ENCODE measurements at regions not wholly inside any gene's neighbourhood (a gene's known extent, or its start where the extent isn't known, plus 50 kb on each side); places are given as distances from the start of the nearest gene placed in this dataset.
"Not testable (repeated sequence)": the region's sequence is repeated elsewhere in the genome, so short reads cannot be mapped to it uniquely, and the experiment has no call there.

- DNase-seq, result no peak
Measured at GRCh38 chr7:119647286-119647685, 625.7 kb upstream of the KCND2 start.

DNA sequence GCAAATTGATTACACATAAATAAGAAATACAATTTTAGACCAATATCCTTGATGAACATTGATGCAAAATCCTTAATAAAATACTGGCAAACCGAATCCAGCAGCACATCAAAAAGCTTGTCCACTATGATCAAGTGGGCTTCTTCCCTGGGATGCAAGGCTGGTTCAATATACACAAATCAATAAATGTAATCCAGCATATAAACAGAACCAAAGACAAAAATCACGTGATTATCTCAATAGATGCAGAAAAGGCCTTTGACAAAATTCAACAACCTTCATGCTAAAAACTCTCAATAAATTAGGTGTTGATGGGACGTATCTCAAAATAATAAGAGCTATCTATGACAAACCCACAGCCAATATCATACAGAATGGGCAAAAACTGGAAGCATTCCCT lies 624.2 kb upstream of the KCND2 start:
- DNase-seq, result not testable (repeated sequence)

DNA sequence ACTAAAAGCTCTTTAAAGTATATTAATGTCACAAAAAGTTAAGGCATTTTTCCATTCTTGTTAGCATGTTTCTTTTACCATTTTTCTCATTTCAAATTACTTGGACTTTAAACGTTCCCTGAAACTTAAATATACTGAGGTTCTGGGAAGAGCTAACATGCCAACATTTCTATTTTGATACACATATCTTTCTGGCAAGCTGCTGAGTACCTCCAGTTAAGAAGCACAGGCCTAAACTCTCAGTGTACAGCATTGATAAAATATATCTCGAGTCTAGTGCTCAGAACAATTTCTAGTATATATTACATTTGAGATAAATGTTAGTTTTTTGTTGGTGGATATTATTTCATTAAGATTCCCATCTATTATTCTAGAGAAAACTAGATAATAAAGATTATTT lies 612.9 kb upstream of the KCND2 start:
- DNase-seq, result no peak

GRCh38 chr7:119664601-119665000 lies 608.4 kb upstream of the KCND2 start:
- no peak for DNase-seq

DNA sequence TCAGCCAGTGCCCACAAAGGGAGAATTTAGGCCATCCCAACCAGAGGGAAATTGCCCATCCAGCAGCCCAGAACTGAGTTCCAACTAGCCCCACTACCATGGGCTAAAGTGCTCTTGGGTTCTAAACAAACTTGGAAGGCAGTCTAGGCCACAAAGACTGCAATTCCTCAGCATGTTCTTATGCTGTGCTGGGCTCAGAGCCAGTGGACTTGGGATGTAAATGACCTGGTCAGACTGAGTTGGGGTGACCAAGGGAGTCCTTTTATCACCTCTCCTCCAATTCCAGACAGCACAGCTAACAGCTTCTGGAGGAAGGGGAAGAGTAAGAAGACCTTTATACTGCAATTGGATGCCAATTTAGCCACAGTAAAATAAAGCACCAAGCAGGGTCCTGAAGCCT lies 607.2 kb upstream of the KCND2 start:
- DNase-seq, result no peak

- no peak for DNase-seq
Measured at GRCh38 chr7:119681336-119681735, 591.6 kb upstream of the KCND2 start.

- DNase-seq, result no peak
Measured at GRCh38 chr7:119684763-119685162, 588.2 kb upstream of the KCND2 start.

GRCh38 chr7:119685906-119686305 lies 587.1 kb upstream of the KCND2 start:
- DNase-seq, result peak; percentile 53 to 92

DNA sequence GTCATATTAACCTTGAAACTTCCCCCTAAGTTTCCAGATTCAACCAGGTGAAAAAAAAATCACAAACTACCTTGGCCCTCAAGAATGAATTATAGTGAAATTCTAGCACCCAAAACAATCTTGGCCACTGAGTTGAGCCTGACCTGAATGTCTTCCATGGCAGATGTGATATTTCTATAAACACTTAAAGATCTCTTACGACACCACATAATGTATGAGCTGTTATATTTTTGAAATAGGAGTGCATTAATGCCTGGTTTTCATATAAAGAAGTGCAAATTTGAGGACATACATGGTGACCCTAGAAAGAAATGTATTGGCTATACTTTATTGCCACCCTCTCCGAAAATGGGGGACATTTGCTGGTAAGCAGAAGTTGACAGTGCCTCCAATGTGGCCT lies 584.1 kb upstream of the KCND2 start:
- DNase-seq, result no peak

DNA sequence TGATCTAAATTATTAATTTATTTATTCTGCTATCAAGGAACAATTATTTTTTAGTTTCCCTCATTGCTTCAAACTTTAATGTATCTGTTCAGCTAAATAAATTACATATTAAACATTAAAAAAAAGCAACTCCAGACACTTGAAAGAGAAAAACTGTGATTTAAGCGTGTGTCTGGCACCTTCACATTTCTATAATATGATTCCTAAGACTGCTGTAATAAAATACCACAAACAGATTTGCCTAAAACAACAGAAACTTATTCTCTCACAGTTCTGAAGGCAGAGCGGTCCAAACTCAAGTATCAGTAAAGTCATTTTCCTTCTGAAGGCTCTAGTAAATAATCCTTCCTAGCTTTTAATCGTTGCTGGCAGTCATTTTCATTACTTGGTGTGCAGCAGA lies 580.4 kb upstream of the KCND2 start:
- DNase-seq, result no peak

- DNase-seq, result no peak
Measured at GRCh38 chr7:119694506-119694905, 578.5 kb upstream of the KCND2 start.

DNA sequence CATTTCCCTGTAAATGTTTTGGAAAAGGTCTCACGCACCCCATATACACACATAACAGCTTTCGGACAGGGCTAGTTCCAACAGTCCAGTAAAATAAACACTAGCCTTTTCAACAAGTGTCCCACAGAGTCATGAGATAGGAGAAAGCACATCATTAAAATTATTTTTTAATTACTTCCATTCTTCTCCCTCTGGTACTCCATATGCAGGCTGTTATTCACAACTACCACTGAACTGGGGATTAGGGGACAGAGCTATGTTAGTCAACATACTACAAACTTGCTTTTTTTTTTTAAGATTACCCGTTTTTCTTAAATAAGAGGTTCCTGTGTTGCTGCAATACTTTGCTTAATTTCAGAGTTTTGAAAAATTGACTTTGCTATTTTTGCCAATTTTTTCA lies 576.6 kb upstream of the KCND2 start:
- no peak for DNase-seq

- no peak for DNase-seq
Measured at GRCh38 chr7:119703895-119704294, 569.1 kb upstream of the KCND2 start.

DNA sequence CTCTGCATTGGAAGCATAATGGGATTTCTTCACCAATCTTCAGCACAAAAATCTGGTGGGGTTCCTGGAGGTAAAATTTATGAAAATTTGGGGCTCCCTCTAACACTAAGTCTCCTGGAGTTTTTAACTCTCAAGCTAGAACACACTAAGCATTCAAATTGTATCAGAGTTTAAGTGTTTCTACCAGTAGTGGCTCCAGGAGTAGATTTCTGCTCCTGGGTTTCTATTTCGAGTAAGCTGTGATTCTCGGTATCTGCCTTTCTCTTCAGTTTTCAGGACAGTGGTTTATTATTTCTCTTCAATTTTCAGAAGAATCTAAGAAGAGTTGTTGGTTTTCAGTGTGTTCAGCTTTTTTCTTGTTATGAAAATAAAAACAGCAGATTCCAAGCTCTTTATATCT lies 566.4 kb upstream of the KCND2 start:
- no peak for DNase-seq

DNA sequence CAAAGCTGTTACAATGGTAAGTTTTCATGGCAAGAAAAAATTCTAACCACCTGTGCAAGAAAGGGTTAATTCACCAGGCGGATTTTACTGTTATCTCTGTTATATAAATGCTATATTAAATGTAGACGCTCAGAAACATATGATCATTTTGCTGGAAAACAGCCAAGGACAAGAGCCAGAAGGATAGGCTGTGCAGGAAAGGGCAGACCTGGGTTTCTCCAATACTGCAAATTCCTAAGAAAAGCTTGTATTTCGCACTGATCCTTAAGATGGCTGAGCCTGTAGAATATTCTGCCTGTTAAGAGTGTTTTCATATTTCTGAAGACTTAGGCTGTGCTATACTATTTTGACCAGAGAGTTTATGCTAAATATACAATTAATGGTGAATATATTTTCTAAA lies 564.1 kb upstream of the KCND2 start:
- DNase-seq, result no peak

DNA sequence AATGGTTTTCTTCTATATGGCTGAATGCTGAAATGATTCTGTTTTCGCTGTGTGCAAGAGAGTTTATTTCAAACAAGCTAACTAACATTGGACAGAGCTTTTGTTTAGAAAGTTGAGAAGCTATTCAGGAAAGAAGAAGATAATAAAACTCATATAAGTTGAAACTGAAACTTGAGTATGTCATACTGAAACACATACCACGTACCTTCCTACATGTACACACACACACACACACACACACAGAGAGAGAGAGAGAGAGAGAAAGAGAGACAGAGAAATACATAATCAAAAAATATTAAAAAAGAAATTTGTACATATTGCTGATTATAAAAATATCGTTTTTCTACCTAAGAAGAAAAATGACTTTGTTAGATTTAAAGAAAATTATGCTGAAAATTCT lies 561.9 kb upstream of the KCND2 start:
- no peak for DNase-seq

DNA sequence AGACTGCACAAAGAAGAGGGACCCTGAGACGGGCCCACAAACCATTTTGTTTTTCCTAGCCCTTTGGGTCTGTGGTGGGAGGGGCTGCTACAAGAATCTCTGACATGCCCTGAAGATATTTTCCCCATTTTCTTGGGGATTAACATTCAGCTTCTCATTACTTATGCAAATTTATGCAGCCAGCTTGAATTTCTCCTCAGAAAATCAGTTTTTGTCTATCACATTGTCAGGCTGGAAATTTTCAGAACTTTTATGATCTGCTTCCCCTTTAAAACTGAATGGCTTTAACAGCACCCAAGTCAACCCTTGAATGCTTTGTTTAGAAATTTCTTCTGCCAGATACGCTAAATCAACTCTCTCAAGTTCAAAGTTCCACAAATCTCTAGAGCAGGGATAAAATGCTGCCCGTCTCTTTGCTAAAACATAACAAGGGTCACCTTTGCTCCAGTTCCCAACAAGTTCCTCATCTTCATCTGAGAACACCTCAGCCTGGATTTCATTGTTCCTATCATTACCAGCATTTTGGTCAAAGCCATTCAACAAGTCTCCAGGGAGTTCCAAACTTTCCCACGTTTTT lies 560.0 kb upstream of the KCND2 start:
- no peak for DNase-seq

GRCh38 chr7:119713606-119714005 lies 559.4 kb upstream of the KCND2 start:
- no peak for DNase-seq

DNA sequence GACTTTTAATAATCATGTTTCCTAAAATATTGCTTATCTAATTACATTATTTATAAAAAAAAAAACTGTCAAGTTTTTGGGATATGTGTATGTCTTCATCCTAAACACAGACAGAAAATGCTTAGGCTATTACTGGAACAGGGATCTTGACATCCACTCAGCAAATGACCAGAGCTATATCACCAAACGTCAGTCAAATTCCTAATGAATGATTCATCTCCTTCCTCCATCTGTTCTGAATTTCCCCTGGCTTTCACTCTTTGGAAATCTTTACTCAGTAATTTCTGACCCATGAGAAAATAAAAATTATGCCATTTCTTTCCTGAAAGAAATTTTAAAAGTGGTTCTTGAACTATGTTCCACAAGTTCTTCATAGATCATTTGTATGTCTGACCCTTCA lies 552.4 kb upstream of the KCND2 start:
- DNase-seq, result no peak

DNA sequence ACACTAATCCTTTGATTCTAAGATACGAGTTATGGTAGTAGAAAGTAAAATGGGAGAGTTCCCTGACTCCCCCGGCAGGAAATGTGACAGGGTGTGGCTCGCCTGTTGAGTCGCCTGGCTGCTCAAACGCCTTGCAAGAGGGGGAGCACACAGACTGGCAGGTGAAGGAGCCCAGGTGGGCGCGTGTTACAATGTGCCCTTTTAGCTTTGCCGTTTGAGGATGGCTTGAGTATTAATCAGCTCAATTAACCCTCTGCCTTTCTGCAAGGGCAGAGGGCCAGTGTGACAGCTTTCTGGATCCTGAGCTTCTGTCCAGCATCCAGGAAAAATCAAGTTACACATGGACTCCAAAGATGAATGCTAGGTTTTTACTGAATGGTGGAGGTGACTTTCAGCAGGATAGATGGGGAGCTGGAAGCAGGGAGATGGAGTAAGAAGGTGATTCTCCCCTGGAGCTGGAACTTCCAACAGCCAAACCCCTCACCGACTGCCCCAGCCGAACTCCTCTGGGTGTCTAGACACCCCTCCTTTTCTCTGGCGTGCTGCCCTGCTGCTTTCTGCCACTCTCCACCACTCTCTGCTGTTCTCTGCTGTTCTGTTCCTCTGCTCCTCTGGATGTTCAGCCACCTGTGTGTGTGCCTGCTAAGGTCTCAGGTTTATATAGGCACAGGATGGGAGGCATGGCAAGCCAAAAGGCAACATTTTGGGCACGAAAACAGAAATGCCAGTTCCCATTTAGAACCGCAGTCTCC lies 548.8 kb upstream of the KCND2 start:
- peak in 1 of 2 experiments; percentile 78 for DNase-seq

DNA sequence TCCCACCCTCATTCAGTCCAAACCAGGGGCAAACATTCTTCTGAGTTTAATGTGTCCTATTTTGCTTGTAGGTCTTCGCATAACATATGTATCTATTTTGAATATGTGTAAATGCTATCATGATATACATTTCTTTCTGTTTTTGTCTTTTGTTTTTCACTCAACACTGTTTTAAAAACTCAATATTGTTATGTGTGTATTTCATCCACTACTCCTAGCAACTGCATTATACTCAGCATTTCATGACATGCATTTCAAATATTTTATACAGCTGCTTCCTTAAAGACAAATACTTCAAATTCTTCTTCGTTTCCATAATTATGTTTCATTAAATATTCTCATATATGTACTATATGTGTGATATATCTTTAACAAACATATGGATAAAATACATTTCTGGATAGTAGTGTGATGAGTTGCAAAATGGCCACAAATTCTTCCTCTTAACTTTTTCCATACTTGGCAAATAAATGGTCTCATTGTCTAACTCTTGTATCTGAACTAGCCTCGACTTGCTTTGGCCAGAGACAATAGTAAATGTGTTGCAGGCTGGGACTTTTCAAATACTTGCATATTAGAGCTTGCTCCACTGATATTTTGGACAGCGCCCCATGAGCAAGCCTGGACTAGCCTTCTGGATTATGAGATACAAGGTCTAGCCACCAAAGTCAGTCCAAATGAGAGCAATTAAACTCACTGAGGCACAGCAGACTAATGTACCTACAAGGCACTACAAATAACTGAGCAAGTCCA lies 539.7 kb upstream of the KCND2 start:
- no peak for DNase-seq

GRCh38 chr7:119737390-119737789 lies 535.6 kb upstream of the KCND2 start:
- DNase-seq, result no peak

DNA sequence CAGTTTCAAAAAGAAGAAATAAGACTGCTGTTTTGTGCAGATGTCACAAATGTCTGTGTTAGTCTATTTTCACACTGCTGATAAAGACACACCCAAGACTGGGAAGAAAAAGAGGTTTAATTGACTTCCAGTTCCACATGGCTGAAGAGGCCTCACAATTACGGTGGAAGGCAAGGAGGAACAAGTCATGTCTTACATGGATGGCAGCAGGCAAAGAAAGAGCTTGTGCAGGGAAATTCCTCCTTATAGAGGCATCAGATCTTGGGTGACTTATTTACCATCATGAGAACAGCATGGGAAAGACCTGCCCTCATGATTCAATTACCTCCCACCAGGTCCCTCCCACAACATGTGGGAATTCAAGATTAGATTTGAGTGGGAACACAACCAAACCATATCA lies 527.7 kb upstream of the KCND2 start:
- not testable (repeated sequence) for DNase-seq

DNA sequence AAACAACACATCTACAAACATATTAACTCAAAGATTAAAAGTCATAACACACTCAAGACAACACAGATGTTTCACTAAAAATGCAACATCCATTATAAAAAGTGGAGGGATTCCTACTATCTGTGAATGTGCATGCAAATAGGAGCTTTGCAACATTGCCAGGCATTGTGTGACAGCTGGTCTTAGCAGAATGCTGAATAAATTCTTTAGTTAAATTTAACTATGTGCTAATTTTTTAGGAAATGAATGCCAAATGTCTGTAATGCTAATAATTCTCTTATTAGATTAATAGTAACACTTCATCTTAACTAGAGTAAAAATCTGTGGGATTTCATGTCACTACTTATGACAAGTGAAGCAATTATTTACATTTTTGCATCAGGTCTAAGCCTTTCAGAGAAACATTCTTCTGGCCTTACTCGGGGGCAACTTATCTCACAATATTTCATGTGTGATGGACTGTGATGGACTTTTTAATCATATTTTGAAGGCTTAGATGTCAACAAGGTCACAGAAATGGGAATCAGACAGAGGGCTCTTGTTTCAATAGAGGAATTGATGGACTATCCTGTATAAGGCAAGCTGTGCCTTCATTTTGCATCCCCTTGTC lies 524.6 kb upstream of the KCND2 start:
- no peak for DNase-seq
